HT-29 (cell line): ENCODE measurements at regions not wholly inside any gene's neighbourhood (a gene's known extent, or its start where the extent isn't known, plus 50 kb on each side); places are given as distances from the start of the nearest gene placed in this dataset.

Source experiments
- DNase-seq: peaks from one replicate; pipeline ENCODE4 v3.0.0-alpha.2; 2015; ENCODE audit warnings: low spot score

- no peak for DNase-seq
Measured at GRCh38 chr22:26846076-26846475, 188.7 kb downstream of the MIAT start.

GRCh38 chr22:26846645-26847044, 189.3 kb downstream of the MIAT start:
- DNase-seq = no peak

DNA sequence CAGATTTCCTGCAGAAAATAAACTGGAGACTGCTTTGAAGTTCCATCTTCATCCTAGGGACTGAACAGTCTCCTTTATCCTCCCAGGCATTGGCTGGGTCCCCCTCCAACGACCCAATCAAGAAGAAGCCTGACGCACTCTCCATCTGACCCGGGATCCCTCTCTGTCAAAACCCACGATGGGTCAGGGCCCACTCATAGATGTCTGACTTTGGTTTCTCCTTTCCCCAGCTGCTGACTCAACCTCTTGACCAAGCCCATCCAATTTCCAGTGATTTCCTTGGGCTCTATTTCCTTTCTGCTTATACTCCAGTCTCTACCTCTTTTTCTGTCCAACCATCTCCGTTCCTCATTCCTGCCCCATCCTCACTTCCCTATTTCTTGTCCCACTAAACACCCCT, 189.7 kb downstream of the MIAT start:
- no peak for DNase-seq

DNA sequence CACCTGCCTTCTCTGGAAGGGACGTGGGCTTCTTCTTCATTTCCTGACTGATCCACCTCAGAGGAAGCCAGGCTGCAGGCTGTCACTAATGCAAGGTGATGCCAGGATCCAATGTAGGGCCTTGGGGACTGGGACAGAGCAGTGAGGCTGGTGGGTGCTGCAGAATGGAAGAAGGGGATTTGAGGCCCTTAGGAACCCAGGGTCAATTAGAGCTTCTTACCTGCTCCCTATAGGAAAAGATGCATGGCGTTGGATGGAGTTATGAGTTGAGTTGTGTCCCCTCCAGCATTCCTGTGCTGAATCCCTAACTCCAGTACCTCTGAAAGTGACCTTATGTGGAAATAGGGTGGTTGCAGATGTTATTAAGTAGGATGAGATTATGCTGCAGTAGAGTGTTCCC, 190.4 kb downstream of the MIAT start:
- no peak for DNase-seq

DNA sequence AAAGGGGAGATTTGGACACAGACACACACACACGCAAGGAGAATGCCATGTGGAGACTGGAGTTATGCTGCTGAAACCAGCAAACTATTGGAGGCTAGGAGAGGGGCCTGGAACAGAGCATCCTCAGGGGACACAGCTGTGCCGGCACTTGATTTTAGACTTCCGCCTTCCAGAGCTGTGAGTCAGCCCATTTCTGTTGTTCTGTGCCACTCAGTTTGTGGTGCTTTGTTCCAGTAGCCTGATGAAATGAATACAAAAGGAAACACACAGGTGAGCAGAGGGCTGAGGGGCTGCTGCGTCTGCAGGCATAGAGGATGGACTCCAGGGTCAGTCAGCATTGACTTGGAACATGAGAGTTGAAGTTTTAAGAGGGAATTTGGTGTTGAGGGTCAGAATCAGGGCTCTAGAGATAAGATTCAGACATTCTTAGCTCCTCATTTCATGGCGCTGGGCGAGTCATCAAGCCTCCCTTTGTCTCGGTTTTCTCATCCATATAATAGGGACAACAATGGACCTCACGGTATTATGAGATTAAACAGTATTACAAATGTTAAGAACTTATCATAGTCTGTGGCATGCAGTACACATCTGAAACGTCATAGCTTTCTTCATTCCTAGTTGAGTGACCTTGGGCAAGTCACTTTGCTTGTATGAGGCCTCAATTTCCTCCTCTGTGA, 191.0 kb downstream of the MIAT start:
- DNase-seq = no peak

DNA sequence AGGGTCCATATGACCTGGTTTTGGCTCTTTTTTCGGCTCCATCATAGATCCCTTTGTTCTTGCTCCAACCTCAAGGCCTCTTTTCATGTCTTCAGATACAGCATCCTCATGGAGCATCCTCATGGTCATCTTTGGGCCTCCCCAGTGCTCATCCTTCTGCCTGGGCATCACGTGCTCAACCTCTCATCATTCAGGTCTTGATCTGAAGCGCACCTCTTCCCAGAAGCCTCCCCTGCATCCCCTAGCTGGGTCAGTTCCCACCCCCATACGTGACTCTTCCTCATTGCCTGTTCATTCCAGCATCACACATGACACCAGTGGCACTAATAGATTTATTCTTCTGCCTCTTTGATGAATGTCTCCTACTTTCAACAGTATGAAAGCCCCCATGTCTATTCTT, 192.2 kb downstream of the MIAT start:
- no peak for DNase-seq

- DNase-seq = no peak
Measured at GRCh38 chr22:26851125-26851524, 193.7 kb downstream of the MIAT start.

DNA sequence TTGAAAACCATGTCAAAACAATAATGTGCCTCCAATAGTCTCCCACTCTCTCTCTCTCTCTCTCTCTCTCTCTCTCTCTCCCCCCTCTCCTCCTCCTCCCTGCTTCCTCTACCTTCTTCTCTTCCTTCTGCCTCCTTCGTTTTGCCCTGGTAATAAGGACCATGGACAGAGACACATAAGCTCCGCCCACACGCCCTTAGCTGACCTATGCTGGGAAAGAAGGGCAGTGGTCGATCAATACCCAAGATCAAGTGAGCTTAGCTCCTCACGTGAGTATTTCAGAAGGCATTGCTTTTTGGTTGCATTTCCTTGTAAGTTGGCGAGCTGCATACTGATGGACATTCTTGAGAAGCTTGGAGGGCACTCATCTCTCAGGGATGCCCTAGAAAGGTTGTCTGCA, 194.8 kb downstream of the MIAT start:
- no peak for DNase-seq

- DNase-seq = no peak
Measured at GRCh38 chr22:26853071-26853470, 195.7 kb downstream of the MIAT start.

DNA sequence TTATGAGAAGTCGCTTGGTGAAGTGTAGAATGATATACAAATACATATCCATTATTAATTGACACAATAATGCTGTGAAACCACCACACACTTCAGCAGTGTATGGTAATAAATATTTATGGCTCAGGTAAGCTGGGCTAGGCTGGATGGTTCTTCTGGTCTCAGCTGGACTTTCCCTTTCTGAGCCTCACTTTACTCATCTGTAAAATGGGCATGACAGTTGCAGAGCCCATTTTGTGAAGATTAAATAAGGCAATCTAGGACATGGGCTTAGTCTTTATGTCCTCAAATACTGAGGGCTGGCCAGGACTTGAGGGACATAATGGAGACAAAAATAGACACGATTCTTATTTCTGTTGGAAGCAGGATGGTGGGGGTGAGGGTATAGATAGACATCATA, 196.1 kb downstream of the MIAT start:
- DNase-seq = no peak

DNA sequence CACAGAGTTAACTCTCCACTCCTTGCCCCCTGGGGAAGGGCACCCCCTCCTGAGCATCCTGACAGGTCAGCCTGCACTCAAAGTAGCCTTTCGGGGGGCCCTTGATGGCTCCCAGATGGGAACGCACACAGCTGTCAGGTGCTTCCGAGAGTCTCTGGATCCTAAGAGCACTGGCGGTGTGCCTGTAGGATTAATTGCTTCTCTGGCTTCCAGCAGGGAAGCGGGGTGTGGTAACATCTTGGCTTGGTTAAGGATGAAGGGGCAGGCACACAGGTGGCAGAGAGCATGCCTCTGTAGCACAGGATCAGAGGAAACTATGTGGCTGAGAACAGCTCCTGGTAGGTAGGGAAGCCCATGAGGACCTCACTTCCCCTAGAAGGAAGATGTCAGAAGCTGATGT, 199.8 kb downstream of the MIAT start:
- DNase-seq = no peak

DNA sequence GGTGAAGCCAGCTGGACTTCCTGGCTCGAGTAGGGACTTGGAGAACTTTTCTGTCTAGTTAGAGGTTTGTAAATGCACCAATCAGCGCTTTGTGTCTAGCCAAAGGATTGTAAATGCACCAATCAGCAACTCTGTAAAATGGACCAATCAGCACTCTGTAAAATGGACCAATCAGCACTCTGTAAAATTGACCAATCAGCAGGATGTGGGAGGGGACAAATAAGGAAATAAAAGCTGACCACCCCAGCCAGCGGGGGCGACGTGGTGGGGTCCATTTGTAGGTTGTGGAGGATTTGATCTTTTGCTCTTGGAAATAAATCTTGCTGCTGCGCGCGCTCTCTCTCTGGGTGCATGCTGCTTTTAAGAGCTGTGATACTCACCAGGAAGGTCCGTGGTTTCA, 202.9 kb downstream of the MIAT start:
- no peak for DNase-seq

GRCh38 chr22:26865021-26865420, 207.6 kb downstream of the MIAT start:
- no peak for DNase-seq

DNA sequence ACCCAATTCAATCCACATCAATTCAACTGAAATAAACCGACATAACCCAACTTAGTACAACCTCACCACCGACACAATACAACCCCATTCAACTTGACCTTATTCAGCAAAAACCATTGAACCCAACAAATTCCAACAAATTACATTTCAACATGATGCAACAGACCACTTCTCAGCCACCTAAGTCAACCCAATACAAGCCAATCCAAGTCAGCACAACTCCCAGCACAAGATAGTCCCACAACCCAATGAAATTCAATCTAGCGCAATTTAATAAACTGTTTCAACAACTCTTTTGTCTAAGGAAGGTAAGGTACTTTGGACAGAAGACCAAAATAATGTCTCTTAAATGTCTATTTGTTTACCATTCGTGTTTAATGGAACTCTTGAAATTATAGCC, 226.0 kb downstream of the MIAT start:
- no peak for DNase-seq

DNA sequence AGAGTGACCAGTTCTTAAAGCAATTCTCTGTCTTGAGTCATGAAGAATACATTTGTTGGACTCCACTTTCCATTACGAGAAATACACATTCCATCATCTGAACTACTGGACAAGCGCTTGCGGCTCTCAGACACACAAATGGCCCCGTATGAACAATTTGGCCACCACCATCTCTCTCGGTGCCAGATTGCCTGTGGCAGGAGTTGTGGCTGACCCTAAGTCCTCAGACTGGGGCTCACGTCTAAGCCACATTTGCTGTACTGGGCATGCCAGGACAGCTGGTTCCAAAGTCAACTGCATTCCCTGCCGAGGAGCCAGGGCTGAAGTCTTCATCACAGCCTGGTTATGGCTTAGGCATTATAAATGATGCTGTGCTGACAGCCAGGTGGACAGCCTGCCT, 227.5 kb downstream of the MIAT start:
- DNase-seq = no peak

GRCh38 chr22:26885441-26886261, 228.3 kb downstream of the MIAT start:
- DNase-seq = no peak

DNA sequence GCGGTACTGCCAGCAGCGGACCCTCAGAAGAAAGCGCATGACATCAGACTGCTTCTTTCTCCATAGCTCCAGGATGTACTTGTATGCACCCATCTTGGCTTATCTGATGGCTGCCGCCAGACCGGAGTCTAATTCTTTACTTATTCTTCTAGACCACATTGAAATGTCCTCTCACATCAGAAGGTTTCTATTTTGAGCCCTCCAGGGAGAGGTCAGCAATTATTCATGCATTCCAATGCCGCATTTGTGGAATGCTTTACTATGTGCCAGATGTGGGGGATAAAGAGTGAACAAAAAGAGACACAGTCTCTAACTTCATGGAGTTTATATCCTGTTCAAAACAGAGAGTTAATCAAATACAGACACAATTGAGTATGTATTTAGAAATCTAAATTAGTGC, 230.1 kb downstream of the MIAT start:
- no peak for DNase-seq

DNA sequence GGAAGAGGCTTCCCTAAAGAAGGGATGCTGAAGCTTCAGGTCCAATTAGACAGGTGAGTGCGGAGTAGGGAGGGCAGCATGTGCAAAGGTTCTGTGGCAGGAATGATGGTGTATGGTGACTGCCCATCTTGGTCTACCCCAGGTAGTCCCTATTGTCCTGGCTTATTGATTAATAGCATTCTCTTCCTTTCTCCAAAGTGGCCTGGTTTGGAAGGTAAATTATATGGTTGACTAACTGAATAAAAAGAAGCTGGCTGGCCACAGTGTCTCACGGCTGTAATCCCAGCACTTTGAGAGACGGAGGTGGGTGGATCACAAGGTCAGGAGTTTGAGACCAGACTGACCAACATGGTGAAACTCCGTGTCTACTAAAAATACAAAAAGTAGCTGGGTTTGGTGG, 230.5 kb downstream of the MIAT start:
- no peak for DNase-seq

- DNase-seq = no peak
Measured at GRCh38 chr22:26888887-26889286, 231.5 kb downstream of the MIAT start.

- no peak for DNase-seq
Measured at GRCh38 chr22:26889802-26890201, 232.4 kb downstream of the MIAT start.

DNA sequence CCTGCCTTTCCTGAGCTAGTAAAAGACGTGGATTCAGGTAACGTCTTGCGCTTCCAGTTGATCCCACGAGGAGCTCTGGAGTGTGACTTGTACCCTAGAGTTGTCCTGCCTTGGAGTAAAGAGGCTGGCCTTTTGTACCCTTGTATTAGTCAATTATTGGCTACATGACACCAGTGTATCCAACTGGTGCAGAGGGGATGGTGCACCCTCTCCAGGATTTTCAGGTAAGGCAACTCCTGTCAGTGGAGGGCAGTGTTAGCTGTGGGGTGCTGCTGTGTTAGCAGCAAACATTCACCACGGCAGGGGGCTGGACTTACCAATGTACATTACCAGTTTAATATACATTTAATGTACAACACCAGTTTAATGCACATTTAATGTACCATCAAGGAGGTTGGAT, 233.5 kb downstream of the MIAT start:
- DNase-seq = no peak

DNA sequence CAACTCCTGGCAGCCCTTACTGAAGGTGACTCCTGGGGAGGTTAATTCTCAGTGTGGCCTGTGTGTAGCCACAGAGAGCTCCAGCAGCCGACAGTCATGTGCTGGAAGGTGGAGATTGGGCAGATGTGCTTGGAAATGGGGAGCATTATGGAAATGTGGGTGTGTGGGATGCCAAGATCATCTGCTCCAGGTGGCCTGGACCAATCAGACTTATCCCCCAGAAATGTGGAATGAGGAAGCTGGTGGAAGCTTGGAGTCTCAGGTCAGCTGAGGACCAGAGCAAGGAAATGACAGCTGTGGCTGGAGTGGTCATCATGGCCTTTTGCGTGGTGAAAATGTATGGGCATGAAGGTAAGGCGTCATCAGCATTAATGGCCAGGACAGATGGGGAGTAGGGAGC, 234.0 kb downstream of the MIAT start:
- DNase-seq = no peak
